HCT116 (cell line): ENCODE measurements at regions not wholly inside any gene's neighbourhood (a gene's known extent, or its start where the extent isn't known, plus 50 kb on each side); places are given as distances from the start of the nearest gene placed in this dataset.

Experiments used
- CBX3 ChIP-seq: IDR thresholded peaks from 2 replicates; pipeline ENCODE4 v1.6.1; 2012; ENCODE audit warnings: low read depth
- CTCF ChIP-seq, 3 experiments: fragments of 200-600 bp in 1 of 3; sonication (generic) in 1 of 3; IDR thresholded peaks in 2 of 3; conservative IDR thresholded peaks in 1 of 3; 2 replicates each; pipeline ENCODE4 v1.5.1; 2012 to 2017; ENCODE audit warnings: low read depth in 2 of 3, low read length in 2 of 3, antibody characterized with exemption in 1 of 3, borderline replicate concordance in 1 of 3, control low read depth in 1 of 3, mild to moderate bottlenecking in 1 of 3, mixed read lengths in 1 of 3, mixed run types in 1 of 3, moderate library complexity in 1 of 3; ENCODE audit not compliant: insufficient read depth in 1 of 3
- JUND ChIP-seq: IDR thresholded peaks from 2 replicates; pipeline ENCODE4 v1.6.1; 2012
- MAX ChIP-seq: IDR thresholded peaks from 2 replicates; pipeline ENCODE4 v1.6.1; 2012
- POLR2A ChIP-seq: IDR thresholded peaks from 2 replicates; pipeline ENCODE4 v1.7.0; 2011; ENCODE audit warnings: borderline replicate concordance; ENCODE audit not compliant: insufficient read depth, insufficient read length; ENCODE audit errors: extremely low read depth
- POLR2AphosphoS5 ChIP-seq: IDR thresholded peaks from 2 replicates; pipeline ENCODE4 v1.6.1; 2011; ENCODE audit warnings: mild to moderate bottlenecking, low read depth, low read length, moderate library complexity
- RAD21 ChIP-seq: IDR thresholded peaks from 2 replicates; pipeline ENCODE4 v1.6.1; 2012; ENCODE audit warnings: low read depth, mild to moderate bottlenecking
- REST ChIP-seq: IDR thresholded peaks from 2 replicates; pipeline ENCODE4 v1.6.1; 2012; ENCODE audit warnings: low read depth
- SRF ChIP-seq: IDR thresholded peaks from 2 replicates; pipeline ENCODE4 v1.6.1; 2012; ENCODE audit warnings: low read depth
- YY1 ChIP-seq: IDR thresholded peaks from 2 replicates; pipeline ENCODE4 v1.6.1; 2011; ENCODE audit warnings: low read length, low read depth, moderate library complexity, mild to moderate bottlenecking; ENCODE audit not compliant: insufficient replicate concordance; ENCODE audit errors: extremely low read depth
- ZNF274 ChIP-seq: fragments of 200-500 bp; sonication (Bioruptor generic); IDR thresholded peaks from 2 replicates; pipeline ENCODE4 v1.6.1; 2014; ENCODE audit warnings: mild to moderate bottlenecking, low read depth, low read length, inconsistent platforms

- TF ChIP-seq CTCF (IDR thresholded peaks at IDR 0.05 in 2 of 3, conservative IDR thresholded peaks at IDR 0.05 in 1 of 3; ENCODE audit: borderline replicate concordance in 1 of 3, insufficient read depth in 1 of 3, low read depth in 2 of 3, low read length in 2 of 3) (peak; percentile 39 to 47 (median 43); a peak in 5 of 6 replicates), POLR2A (no peak), POLR2AphosphoS5 (no peak), RAD21 (peak; percentile 67), ZNF274 (no peak), REST (no peak), JUND (no peak), YY1 (no peak), CBX3 (no peak), SRF (no peak), MAX (no peak)
Measured at GRCh38 chr2:221100467-221101089, 471.5 kb downstream of the EPHA4 start.
